ENCODE measurements at regions not wholly inside any gene's neighbourhood (a gene's known extent, or its start where the extent isn't known, plus 50 kb on each side); places are given as distances from the start of the nearest gene placed in this dataset.
"Not testable (repeated sequence)": the region's sequence is repeated elsewhere in the genome, so short reads cannot be mapped to it uniquely, and the experiment has no call there.

GRCh38 chr6:85356743-85357142 is 93.1 kb upstream of the NT5E start:
- not testable (repeated sequence) for DNase-seq

- DNase-seq: no peak
Measured at GRCh38 chr6:85355816-85356215, 94.1 kb upstream of the NT5E start.

- DNase-seq: peak; percentile 17
Measured at GRCh38 chr6:85354761-85355618, 94.9 kb upstream of the NT5E start.

GRCh38 chr6:85353012-85353411 is 96.9 kb upstream of the NT5E start:
- DNase-seq: no peak

- DNase-seq: no peak
Measured at GRCh38 chr6:85348643-85349042, 101.2 kb upstream of the NT5E start.

GRCh38 chr6:85347812-85348211 is 102.1 kb upstream of the NT5E start:
- no peak for DNase-seq

GRCh38 chr6:85346196-85346595 is 103.7 kb upstream of the NT5E start:
- DNase-seq: no peak

GRCh38 chr6:85344996-85345395 is 104.9 kb upstream of the NT5E start:
- no peak for DNase-seq

- no peak for DNase-seq
Measured at GRCh38 chr6:85343428-85343827, 106.5 kb upstream of the NT5E start.

GRCh38 chr6:85329196-85329595 is 120.7 kb upstream of the NT5E start:
- no peak for DNase-seq

GRCh38 chr6:85325811-85326210 is 124.1 kb upstream of the NT5E start:
- not testable (repeated sequence) for DNase-seq

- peak; percentile 19 for DNase-seq
Measured at GRCh38 chr6:85323435-85324040, 126.3 kb upstream of the NT5E start.

GRCh38 chr6:85322446-85323105 is 127.3 kb upstream of the NT5E start:
- no peak for DNase-seq

GRCh38 chr6:85321906-85322305 is 128.0 kb upstream of the NT5E start:
- DNase-seq: no peak

GRCh38 chr6:85314586-85314985 is 135.3 kb upstream of the NT5E start:
- DNase-seq: no peak

GRCh38 chr6:85300581-85300980 is 149.3 kb upstream of the NT5E start:
- no peak for DNase-seq

GRCh38 chr6:85298553-85298952 is 151.3 kb upstream of the NT5E start:
- no peak for DNase-seq

GRCh38 chr6:85291326-85291725 is 158.6 kb upstream of the NT5E start:
- DNase-seq: no peak

GRCh38 chr6:85287654-85288053 is 162.2 kb upstream of the NT5E start:
- no peak for DNase-seq

- no peak for DNase-seq
Measured at GRCh38 chr6:85287158-85287557, 162.7 kb upstream of the NT5E start.

GRCh38 chr6:85286507-85286906 is 163.4 kb upstream of the NT5E start:
- not testable (repeated sequence) for DNase-seq

- no peak for DNase-seq
Measured at GRCh38 chr6:85285934-85286333, 163.9 kb upstream of the NT5E start.

GRCh38 chr6:85285114-85285513 is 164.8 kb upstream of the NT5E start:
- DNase-seq: no peak

- no peak for DNase-seq
Measured at GRCh38 chr6:85283436-85283835, 166.4 kb upstream of the NT5E start.

Measured in DMS 273 treated with DMSO at 0.1 percent for 48 hours (cell line).